ENCODE measurements at regions not wholly inside any gene's neighbourhood (a gene's known extent, or its start where the extent isn't known, plus 50 kb on each side); places are given as distances from the start of the nearest gene placed in this dataset.

DNA sequence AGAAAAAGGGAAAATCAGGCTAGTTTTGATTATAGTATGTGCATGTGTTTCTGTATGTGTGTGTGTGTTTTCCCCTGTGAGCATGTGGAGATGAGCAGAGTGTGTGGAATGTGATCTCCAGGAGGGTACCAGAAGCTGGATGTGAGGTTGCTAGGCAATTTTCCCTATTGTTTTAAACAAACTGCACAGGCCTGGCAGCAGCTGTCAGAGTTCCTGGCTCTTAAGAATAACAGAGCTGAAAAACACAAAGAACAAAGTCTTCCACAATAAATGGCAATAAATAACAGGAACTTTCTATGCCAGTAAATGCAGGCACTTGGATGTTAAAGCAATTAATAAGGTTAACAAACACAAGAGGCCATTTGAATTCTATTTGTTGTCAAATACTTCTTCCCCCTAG lies 344.6 kb upstream of the CTSO start:
- no peak for TF ChIP-seq SMC3 (IDR thresholded peaks at IDR 0.05; ENCODE audit: low read depth, low read length)
- no peak for TF ChIP-seq RFX5 (IDR thresholded peaks at IDR 0.05; ENCODE audit: low read depth, low read length)
- TF ChIP-seq, protein P1, sequence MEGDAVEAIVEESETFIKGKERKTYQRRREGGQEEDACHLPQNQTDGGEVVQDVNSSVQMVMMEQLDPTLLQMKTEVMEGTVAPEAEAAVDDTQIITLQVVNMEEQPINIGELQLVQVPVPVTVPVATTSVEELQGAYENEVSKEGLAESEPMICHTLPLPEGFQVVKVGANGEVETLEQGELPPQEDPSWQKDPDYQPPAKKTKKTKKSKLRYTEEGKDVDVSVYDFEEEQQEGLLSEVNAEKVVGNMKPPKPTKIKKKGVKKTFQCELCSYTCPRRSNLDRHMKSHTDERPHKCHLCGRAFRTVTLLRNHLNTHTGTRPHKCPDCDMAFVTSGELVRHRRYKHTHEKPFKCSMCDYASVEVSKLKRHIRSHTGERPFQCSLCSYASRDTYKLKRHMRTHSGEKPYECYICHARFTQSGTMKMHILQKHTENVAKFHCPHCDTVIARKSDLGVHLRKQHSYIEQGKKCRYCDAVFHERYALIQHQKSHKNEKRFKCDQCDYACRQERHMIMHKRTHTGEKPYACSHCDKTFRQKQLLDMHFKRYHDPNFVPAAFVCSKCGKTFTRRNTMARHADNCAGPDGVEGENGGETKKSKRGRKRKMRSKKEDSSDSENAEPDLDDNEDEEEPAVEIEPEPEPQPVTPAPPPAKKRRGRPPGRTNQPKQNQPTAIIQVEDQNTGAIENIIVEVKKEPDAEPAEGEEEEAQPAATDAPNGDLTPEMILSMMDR (conservative IDR thresholded peaks at IDR 0.05; ENCODE audit: low read depth, low read length) = no peak
- no peak for TF ChIP-seq POLR2A (IDR thresholded peaks at IDR 0.05; ENCODE audit: low read depth, low read length)
- no peak for TF ChIP-seq CHD1 (IDR thresholded peaks at IDR 0.05; ENCODE audit: low read depth, low read length)
- TF ChIP-seq, protein P2, sequence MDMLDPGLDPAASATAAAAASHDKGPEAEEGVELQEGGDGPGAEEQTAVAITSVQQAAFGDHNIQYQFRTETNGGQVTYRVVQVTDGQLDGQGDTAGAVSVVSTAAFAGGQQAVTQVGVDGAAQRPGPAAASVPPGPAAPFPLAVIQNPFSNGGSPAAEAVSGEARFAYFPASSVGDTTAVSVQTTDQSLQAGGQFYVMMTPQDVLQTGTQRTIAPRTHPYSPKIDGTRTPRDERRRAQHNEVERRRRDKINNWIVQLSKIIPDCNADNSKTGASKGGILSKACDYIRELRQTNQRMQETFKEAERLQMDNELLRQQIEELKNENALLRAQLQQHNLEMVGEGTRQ (IDR thresholded peaks at IDR 0.05; ENCODE audit: low read depth, low read length) = no peak
- no peak for TF ChIP-seq MXI1 (IDR thresholded peaks at IDR 0.05; ENCODE audit: borderline replicate concordance, low read depth, low read length)
- TF ChIP-seq RCOR1 (IDR thresholded peaks at IDR 0.05; ENCODE audit: insufficient replicate concordance, low read length) = peak; percentile 66
- TF ChIP-seq MAFK (IDR thresholded peaks at IDR 0.05; ENCODE audit: low read depth, low read length) = no peak
- TF ChIP-seq MAZ (IDR thresholded peaks at IDR 0.05; ENCODE audit: borderline replicate concordance, low read depth, low read length) = no peak
- TF ChIP-seq, protein P3, sequence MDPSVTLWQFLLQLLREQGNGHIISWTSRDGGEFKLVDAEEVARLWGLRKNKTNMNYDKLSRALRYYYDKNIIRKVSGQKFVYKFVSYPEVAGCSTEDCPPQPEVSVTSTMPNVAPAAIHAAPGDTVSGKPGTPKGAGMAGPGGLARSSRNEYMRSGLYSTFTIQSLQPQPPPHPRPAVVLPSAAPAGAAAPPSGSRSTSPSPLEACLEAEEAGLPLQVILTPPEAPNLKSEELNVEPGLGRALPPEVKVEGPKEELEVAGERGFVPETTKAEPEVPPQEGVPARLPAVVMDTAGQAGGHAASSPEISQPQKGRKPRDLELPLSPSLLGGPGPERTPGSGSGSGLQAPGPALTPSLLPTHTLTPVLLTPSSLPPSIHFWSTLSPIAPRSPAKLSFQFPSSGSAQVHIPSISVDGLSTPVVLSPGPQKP (IDR thresholded peaks at IDR 0.05; ENCODE audit: borderline replicate concordance, low read depth, low read length) = no peak
- no peak for TF ChIP-seq CEBPB (IDR thresholded peaks at IDR 0.05; ENCODE audit: low read depth, low read length)
